ENCODE measurements at regions not wholly inside any gene's neighbourhood (a gene's known extent, or its start where the extent isn't known, plus 50 kb on each side); places are given as distances from the start of the nearest gene placed in this dataset.
"Not testable (repeated sequence)": the region's sequence is repeated elsewhere in the genome, so short reads cannot be mapped to it uniquely, and the experiment has no call there.

- H3K36me3 ChIP-seq (ENCODE audit: control insufficient read depth, insufficient read depth, low read length), result no peaks in the 10 kb centered on the region
- no peak overlapping the region for H3K4me3 ChIP-seq (ENCODE audit: insufficient read depth, low read depth, low read length)
- H3K27me3 ChIP-seq (ENCODE audit: control insufficient read depth, insufficient read depth, low read length, poor library complexity, severe bottlenecking), result no peaks in the 10 kb centered on the region
- no peak overlapping the region for H3K27ac ChIP-seq (ENCODE audit: insufficient read depth, low read depth, low read length, poor library complexity, severe bottlenecking)
- WGBS, 2 experiments, result 94 to 95% methylated on average over 2 of the region's 2 CpGs
- no peaks in the 10 kb centered on the region for H3K9me3 ChIP-seq (ENCODE audit: control insufficient read depth, low read length)
- H3K4me1 ChIP-seq (ENCODE audit: control insufficient read depth, insufficient read depth, low read length), result no peaks in the 10 kb centered on the region
These were observed 936.7 kb upstream of the NEGR1 start for GRCh38 chr1:73218995-73219546.

- Histone ChIP-seq H3K9me3 (ENCODE audit: control insufficient read depth, low read length) (no peaks in the 10 kb centered on the region), H3K27ac (ENCODE audit: insufficient read depth, low read depth, low read length, poor library complexity, severe bottlenecking) (no peak overlapping the region), H3K36me3 (ENCODE audit: control insufficient read depth, insufficient read depth, low read length) (no peaks in the 10 kb centered on the region), H3K27me3 (ENCODE audit: control insufficient read depth, insufficient read depth, low read length, poor library complexity, severe bottlenecking) (no peaks in the 10 kb centered on the region), H3K4me3 (ENCODE audit: insufficient read depth, low read depth, low read length) (no peak overlapping the region), H3K4me1 (ENCODE audit: control insufficient read depth, insufficient read depth, low read length) (no peaks in the 10 kb centered on the region)
- WGBS, 2 experiments, result 88 to 89% methylated on average over 4 to 5 of the region's 5 CpGs
These were observed 923.1 kb upstream of the NEGR1 start for GRCh38 chr1:73205294-73205973.

DNA sequence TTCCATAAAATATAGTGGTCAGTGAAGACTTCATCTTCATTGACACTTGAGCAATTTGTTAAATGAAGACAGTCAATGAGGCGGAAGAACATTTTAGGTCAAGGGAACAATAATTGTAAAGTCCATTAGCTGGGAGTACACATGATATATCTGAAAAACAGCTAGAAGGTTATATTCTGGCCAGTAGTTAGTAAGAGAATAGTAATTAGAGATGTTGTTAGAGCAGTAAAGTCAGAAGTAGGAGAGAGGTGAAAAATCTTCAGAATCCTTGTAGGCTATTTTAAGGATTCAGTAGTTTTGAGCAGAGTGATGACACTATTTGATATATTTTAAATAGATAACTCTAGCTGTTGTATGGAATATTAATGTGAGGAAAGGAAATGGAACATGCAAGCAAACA, 915.6 kb upstream of the NEGR1 start:
- 89 to 96% methylated on average over 1 of the region's 1 CpG for WGBS, 2 experiments
- Histone ChIP-seq H3K36me3 (ENCODE audit: control insufficient read depth, insufficient read depth, low read length) (no peaks in the 10 kb centered on the region), H3K27me3 (ENCODE audit: control insufficient read depth, insufficient read depth, low read length, poor library complexity, severe bottlenecking) (no peaks in the 10 kb centered on the region), H3K4me1 (ENCODE audit: control insufficient read depth, insufficient read depth, low read length) (no peaks in the 10 kb centered on the region), H3K9me3 (ENCODE audit: control insufficient read depth, low read length) (no peaks in the 10 kb centered on the region), H3K4me3 (ENCODE audit: insufficient read depth, low read depth, low read length) (no peak overlapping the region), H3K27ac (ENCODE audit: insufficient read depth, low read depth, low read length, poor library complexity, severe bottlenecking) (no peak overlapping the region)

DNA sequence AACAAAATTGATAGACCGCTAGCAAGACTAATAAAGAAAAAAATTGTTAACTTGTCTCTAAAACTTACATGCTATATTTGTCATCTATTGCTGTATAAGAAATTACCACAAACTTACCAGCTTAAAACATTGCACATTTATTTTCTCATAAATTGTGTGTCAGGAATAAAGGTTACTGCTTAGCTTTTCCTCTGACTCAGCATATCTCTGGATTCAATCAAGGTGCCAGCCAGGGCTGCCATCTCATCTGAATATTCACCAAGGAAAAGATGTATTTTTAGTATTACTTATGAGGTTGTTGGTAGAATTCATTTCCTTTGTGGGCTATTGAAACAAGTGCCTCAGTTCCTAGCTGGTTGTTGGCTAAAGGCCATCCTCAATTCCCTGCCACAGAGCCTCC, 912.6 kb upstream of the NEGR1 start:
- WGBS, 2 experiments, result 83 to 100% methylated on average over 1 of the region's 1 CpG
- Histone ChIP-seq H3K4me1 (ENCODE audit: control insufficient read depth, insufficient read depth, low read length) (no peaks in the 10 kb centered on the region), H3K4me3 (ENCODE audit: insufficient read depth, low read depth, low read length) (no peak overlapping the region), H3K27ac (ENCODE audit: insufficient read depth, low read depth, low read length, poor library complexity, severe bottlenecking) (no peak overlapping the region), H3K27me3 (ENCODE audit: control insufficient read depth, insufficient read depth, low read length, poor library complexity, severe bottlenecking) (no peaks in the 10 kb centered on the region), H3K36me3 (ENCODE audit: control insufficient read depth, insufficient read depth, low read length) (no peaks in the 10 kb centered on the region), H3K9me3 (ENCODE audit: control insufficient read depth, low read length) (no peaks in the 10 kb centered on the region)

DNA sequence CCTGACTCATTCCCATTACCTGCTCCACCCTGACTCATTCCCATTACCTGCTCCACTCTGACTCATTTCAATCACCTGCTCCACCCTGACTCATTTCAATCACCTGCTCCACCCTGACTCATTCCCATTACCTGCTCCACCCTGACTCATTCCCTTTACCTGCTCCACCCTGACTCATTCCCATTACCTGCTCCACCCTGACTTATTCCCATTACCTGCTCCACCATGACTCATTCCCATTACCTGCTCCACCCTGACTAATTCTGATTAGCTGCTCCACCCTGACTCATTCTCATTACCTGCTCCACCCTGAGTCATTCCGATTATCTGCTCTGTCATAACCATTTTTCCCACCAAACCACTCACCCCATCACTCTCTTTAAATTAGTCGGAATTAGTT, 901.2 kb upstream of the NEGR1 start:
- H3K27ac ChIP-seq (ENCODE audit: insufficient read depth, low read depth, low read length, poor library complexity, severe bottlenecking); H3K27me3 ChIP-seq (ENCODE audit: control insufficient read depth, insufficient read depth, low read length, poor library complexity, severe bottlenecking); H3K9me3 ChIP-seq (ENCODE audit: control insufficient read depth, low read length); H3K36me3 ChIP-seq (ENCODE audit: control insufficient read depth, insufficient read depth, low read length); H3K4me1 ChIP-seq (ENCODE audit: control insufficient read depth, insufficient read depth, low read length); H3K4me3 ChIP-seq (ENCODE audit: insufficient read depth, low read depth, low read length): not testable (repeated sequence)
- 97% methylated on average over 2 of the region's 2 CpGs for WGBS, 2 experiments

GRCh38 chr1:73181190-73181540, 898.8 kb upstream of the NEGR1 start:
- WGBS, 2 experiments, result 85 to 89% methylated on average over 13 of the region's 13 CpGs
- Histone ChIP-seq H3K4me1 (ENCODE audit: control insufficient read depth, insufficient read depth, low read length) (no peaks in the 10 kb centered on the region), H3K36me3 (ENCODE audit: control insufficient read depth, insufficient read depth, low read length) (no peaks in the 10 kb centered on the region), H3K27ac (ENCODE audit: insufficient read depth, low read depth, low read length, poor library complexity, severe bottlenecking) (no peak overlapping the region), H3K9me3 (ENCODE audit: control insufficient read depth, low read length) (no peaks in the 10 kb centered on the region), H3K27me3 (ENCODE audit: control insufficient read depth, insufficient read depth, low read length, poor library complexity, severe bottlenecking) (no peaks in the 10 kb centered on the region), H3K4me3 (ENCODE audit: insufficient read depth, low read depth, low read length) (no peak overlapping the region)

DNA sequence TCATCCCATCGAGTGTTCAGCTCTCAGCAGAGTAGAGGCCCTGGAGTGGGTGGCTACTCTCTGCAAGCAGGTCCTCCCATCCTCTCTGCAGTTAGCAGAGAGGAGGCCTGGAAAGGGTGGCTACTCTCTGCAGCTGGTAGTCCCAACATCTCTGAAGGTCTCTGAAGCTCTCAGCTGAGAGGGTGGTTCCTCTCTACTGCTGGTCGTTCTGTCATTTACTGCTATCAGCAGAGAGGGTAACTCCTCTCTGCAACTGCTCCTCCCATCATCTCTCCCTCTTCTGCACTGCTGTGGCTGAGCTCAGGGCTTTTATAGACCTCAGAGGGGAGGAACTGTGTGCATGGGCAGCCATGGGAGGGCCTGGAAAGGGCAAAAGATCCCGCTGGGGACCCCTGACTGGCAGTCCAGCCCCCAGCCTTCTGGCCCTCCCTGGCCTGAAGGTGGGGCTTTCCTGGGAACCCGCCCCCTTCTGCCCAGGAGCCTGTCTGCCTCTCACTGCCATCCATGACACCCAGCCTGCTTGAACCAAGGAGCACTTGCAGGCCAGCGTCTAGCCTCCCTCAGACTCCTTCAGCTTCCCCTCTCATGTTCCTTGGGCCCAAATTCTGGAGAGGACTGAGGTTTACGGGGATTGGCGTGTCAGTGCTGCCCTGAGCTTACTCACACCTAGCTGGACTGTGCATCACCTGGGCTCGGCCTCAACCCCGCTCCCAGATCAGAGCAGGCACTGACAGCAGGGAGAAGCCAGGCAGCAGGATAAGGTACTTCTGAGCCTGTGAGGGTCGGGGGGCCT, 898.3 kb upstream of the NEGR1 start:
- Histone ChIP-seq H3K27ac (ENCODE audit: insufficient read depth, low read depth, low read length, poor library complexity, severe bottlenecking) (no peak overlapping the region), H3K36me3 (ENCODE audit: control insufficient read depth, insufficient read depth, low read length) (no peaks in the 10 kb centered on the region), H3K9me3 (ENCODE audit: control insufficient read depth, low read length) (no peaks in the 10 kb centered on the region), H3K4me3 (ENCODE audit: insufficient read depth, low read depth, low read length) (no peak overlapping the region), H3K4me1 (ENCODE audit: control insufficient read depth, insufficient read depth, low read length) (no peaks in the 10 kb centered on the region), H3K27me3 (ENCODE audit: control insufficient read depth, insufficient read depth, low read length, poor library complexity, severe bottlenecking) (no peaks in the 10 kb centered on the region)
- WGBS, 2 experiments, result 80 to 83% methylated on average over 10 of the region's 10 CpGs

- Histone ChIP-seq H3K4me1 (ENCODE audit: control insufficient read depth, insufficient read depth, low read length) (no peaks in the 10 kb centered on the region), H3K4me3 (ENCODE audit: insufficient read depth, low read depth, low read length) (no peak overlapping the region), H3K27ac (ENCODE audit: insufficient read depth, low read depth, low read length, poor library complexity, severe bottlenecking) (no peak overlapping the region), H3K36me3 (ENCODE audit: control insufficient read depth, insufficient read depth, low read length) (no peaks in the 10 kb centered on the region), H3K27me3 (ENCODE audit: control insufficient read depth, insufficient read depth, low read length, poor library complexity, severe bottlenecking) (no peaks in the 10 kb centered on the region), H3K9me3 (ENCODE audit: control insufficient read depth, low read length) (no peaks in the 10 kb centered on the region)
- 79 to 83% methylated on average over 2 of the region's 2 CpGs for WGBS, 2 experiments
These were observed 894.6 kb upstream of the NEGR1 start for GRCh38 chr1:73176902-73177301.

DNA sequence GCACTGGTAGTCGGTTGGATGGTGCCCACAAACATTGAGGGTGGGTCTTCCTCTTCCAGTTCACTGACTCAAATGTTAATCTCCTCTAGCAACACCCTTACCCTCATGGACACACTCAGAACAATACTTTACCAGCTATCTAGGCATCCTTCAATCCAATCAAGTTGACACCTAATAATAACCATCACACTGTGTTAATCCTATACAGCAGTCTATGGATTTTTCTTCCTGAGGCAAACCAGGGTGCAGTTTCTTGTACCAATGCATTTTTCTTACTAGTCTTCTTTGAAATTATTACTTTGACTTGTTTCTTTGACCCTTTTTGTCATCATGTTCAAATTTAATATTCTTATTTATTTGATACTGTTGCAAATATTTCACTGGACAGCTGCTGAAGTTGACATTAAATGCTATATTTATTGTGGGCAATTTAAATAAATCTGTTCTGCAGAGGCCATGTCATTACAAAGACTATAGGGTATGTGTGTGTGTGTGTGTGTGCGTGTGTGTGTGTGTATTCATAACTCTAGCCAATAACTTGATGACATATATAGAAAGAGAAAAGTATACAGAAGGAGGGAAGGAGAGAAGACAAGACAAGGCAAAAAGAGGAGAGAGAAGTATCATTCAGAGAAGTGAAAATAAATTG, 884.8 kb upstream of the NEGR1 start:
- 94 to 98% methylated on average over 2 of the region's 2 CpGs for WGBS, 2 experiments
- Histone ChIP-seq H3K36me3 (ENCODE audit: control insufficient read depth, insufficient read depth, low read length) (no peaks in the 10 kb centered on the region), H3K4me1 (ENCODE audit: control insufficient read depth, insufficient read depth, low read length) (no peaks in the 10 kb centered on the region), H3K4me3 (ENCODE audit: insufficient read depth, low read depth, low read length) (no peak overlapping the region), H3K27ac (ENCODE audit: insufficient read depth, low read depth, low read length, poor library complexity, severe bottlenecking) (no peak overlapping the region), H3K27me3 (ENCODE audit: control insufficient read depth, insufficient read depth, low read length, poor library complexity, severe bottlenecking) (no peaks in the 10 kb centered on the region), H3K9me3 (ENCODE audit: control insufficient read depth, low read length) (no peaks in the 10 kb centered on the region)

GRCh38 chr1:73162564-73162963, 880.2 kb upstream of the NEGR1 start:
- no peak overlapping the region for H3K27ac ChIP-seq (ENCODE audit: insufficient read depth, low read depth, low read length, poor library complexity, severe bottlenecking)
- no peaks in the 10 kb centered on the region for H3K27me3 ChIP-seq (ENCODE audit: control insufficient read depth, insufficient read depth, low read length, poor library complexity, severe bottlenecking)
- H3K4me1 ChIP-seq (ENCODE audit: control insufficient read depth, insufficient read depth, low read length), result no peaks in the 10 kb centered on the region
- WGBS, 2 experiments, result 87 to 95% methylated on average over 5 of the region's 5 CpGs
- no peak overlapping the region for H3K4me3 ChIP-seq (ENCODE audit: insufficient read depth, low read depth, low read length)
- no peaks in the 10 kb centered on the region for H3K9me3 ChIP-seq (ENCODE audit: control insufficient read depth, low read length)
- H3K36me3 ChIP-seq (ENCODE audit: control insufficient read depth, insufficient read depth, low read length), result no peaks in the 10 kb centered on the region

Measured in ectodermal cell (in vitro differentiated cells).